H1 (cell line): ENCODE measurements at regions not wholly inside any gene's neighbourhood (a gene's known extent, or its start where the extent isn't known, plus 50 kb on each side); places are given as distances from the start of the nearest gene placed in this dataset.

ENCODE experiments used
- CTCF ChIA-PET: fragments of 300-600 bp; sonication (Branson Sonifier 250); formaldehyde crosslinking; loops from one replicate; lab custom pipeline; 2021; ENCODE audit not compliant: partially characterized antibody; lab: Charles Lee
- POLR2A ChIA-PET: fragments of 300-600 bp; sonication (Branson Sonifier 250); formaldehyde crosslinking; loops from one replicate; lab custom pipeline; 2021; ENCODE audit warnings: inconsistent platforms; ENCODE audit not compliant: partially characterized antibody; lab: Charles Lee
- DNase-seq, 2 experiments: peaks; one replicate each; pipeline versions ENCODE4 v3.0.0 to v3.0.0-alpha.2; 2010 to 2022; ENCODE audit warnings: low spot score in 2 of 2, low read depth in 1 of 2, mixed read lengths in 1 of 2
- FAIRE-seq: peaks from 2 replicates; lab custom pipeline; 2011; peaks lifted over from hg19 to GRCh38; lab: Jason Lieb, UNC
- H2AFZ ChIP-seq: 2 replicates; pipeline ENCODE4 v1.8.1; 2012; ENCODE audit warnings: low read length, inconsistent platforms
- H2AK5ac ChIP-seq: 2 replicates; pipeline ENCODE4 v1.6.1; 2013; ENCODE audit warnings: low read depth, low read length
- H2BK120ac ChIP-seq: replicated peaks from 2 replicates; pipeline ENCODE3; 2013; ENCODE audit warnings: low read depth, low read length, inconsistent platforms
- H2BK12ac ChIP-seq: 2 replicates; pipeline ENCODE4 v1.6.1; 2013; ENCODE audit warnings: low read depth, low read length
- H2BK15ac ChIP-seq: 2 replicates; pipeline ENCODE4 v1.6.1; 2013; ENCODE audit warnings: low read length
- H2BK20ac ChIP-seq: 2 replicates; pipeline ENCODE4 v1.6.1; 2013; ENCODE audit warnings: low read length
- H2BK5ac ChIP-seq: 2 replicates; pipeline ENCODE4 v1.6.1; 2013; ENCODE audit warnings: low read depth, low read length
- H3K14ac ChIP-seq: 2 replicates; pipeline ENCODE4 v1.6.1; 2013; ENCODE audit warnings: inconsistent platforms; ENCODE audit not compliant: insufficient read length
- H3K18ac ChIP-seq: 2 replicates; pipeline ENCODE4 v1.6.1; 2013; ENCODE audit warnings: low read length; ENCODE audit errors: extremely low read depth
- H3K23ac ChIP-seq: 2 replicates; pipeline ENCODE4 v1.6.1; 2013; ENCODE audit warnings: inconsistent platforms; ENCODE audit not compliant: insufficient read length
- H3K23me2 ChIP-seq: 2 replicates; pipeline ENCODE4 v1.6.1; 2013; ENCODE audit warnings: low read depth, low read length
- H3K27ac ChIP-seq: 2 replicates; pipeline ENCODE4 v1.6.1; 2011; ENCODE audit warnings: low read depth, low read length, inconsistent platforms
- H3K27me3 ChIP-seq, 4 experiments: replicated peaks in 1 of 4; 1 replicate in 1 of 4; 2 replicates in 3 of 4; pipeline versions ENCODE4 v1.6.1 to v1.8.1; 2011 to 2013; ENCODE audit warnings: low read length in 3 of 4, mild to moderate bottlenecking in 3 of 4, inconsistent platforms in 2 of 4, mixed read lengths in 2 of 4, moderate library complexity in 1 of 4; ENCODE audit not compliant: control insufficient read depth in 3 of 4, insufficient read depth in 3 of 4; ENCODE audit errors: extremely low read depth in 1 of 4
- H3K36me3 ChIP-seq, 4 experiments: 2 replicates each; pipeline versions ENCODE4 v1.6.1 to v1.8.1; 2011 to 2013; ENCODE audit warnings: mild to moderate bottlenecking in 4 of 4, low read length in 3 of 4, moderate library complexity in 2 of 4, control low read depth in 1 of 4, inconsistent platforms in 1 of 4; ENCODE audit not compliant: insufficient read depth in 4 of 4, control insufficient read depth in 2 of 4
- H3K4ac ChIP-seq: replicated peaks from 2 replicates; pipeline ENCODE3; 2013; ENCODE audit warnings: low read length, low read depth, mixed read lengths, inconsistent platforms; ENCODE audit not compliant: insufficient read length
- H3K4me1 ChIP-seq, 4 experiments: replicated peaks in 1 of 4; 1 replicate in 1 of 4; 2 replicates in 3 of 4; pipeline versions ENCODE4 v1.6.1 to v1.8.1; 2011 to 2013; ENCODE audit warnings: low read length in 3 of 4, inconsistent platforms in 2 of 4, mixed read lengths in 1 of 4; ENCODE audit not compliant: insufficient read depth in 4 of 4, control insufficient read depth in 3 of 4
- H3K4me2 ChIP-seq, 2 experiments: 2 replicates each; pipeline versions ENCODE4 v1.6.1 to v1.8.1; 2011 to 2013; ENCODE audit warnings: low read depth in 2 of 2, low read length in 2 of 2, control low read depth in 1 of 2, inconsistent platforms in 1 of 2, mild to moderate bottlenecking in 1 of 2; ENCODE audit not compliant: insufficient read depth in 1 of 2
- H3K4me3 ChIP-seq, 4 experiments: fragments of 200-600, 300-600 bp in 1 of 4; sonication (generic), shearing (Covaris generic), sonication (Bioruptor Twin) in 1 of 4; 2 replicates each; pipeline versions ENCODE4 v1.5.1 to v1.8.1; 2011 to 2016; ENCODE audit warnings: low read length in 4 of 4, low read depth in 3 of 4, control low read depth in 2 of 4, inconsistent platforms in 2 of 4, mild to moderate bottlenecking in 2 of 4, mixed read lengths in 1 of 4, moderate library complexity in 1 of 4; ENCODE audit not compliant: insufficient read depth in 2 of 4; ENCODE audit errors: extremely low read depth in 1 of 4
- H3K56ac ChIP-seq: replicated peaks from 2 replicates; pipeline ENCODE3; 2013; ENCODE audit warnings: low read depth, mild to moderate bottlenecking, mixed read lengths, low read length, inconsistent platforms; ENCODE audit not compliant: insufficient read length
- H3K79me1 ChIP-seq: 2 replicates; pipeline ENCODE4 v1.6.1; 2013; ENCODE audit warnings: low read depth, low read length, control low read depth
- H3K79me2 ChIP-seq, 2 experiments: 2 replicates each; pipeline versions ENCODE4 v1.6.1 to v1.8.1; 2012 to 2013; ENCODE audit warnings: low read length in 2 of 2, mild to moderate bottlenecking in 2 of 2, inconsistent platforms in 1 of 2; ENCODE audit not compliant: insufficient read depth in 2 of 2, control insufficient read depth in 1 of 2
- H3K9ac ChIP-seq, 4 experiments: replicated peaks in 1 of 4; 1 replicate in 1 of 4; 2 replicates in 3 of 4; pipeline versions ENCODE4 v1.6.1 to v1.8.1; 2011 to 2013; ENCODE audit warnings: low read depth in 3 of 4, low read length in 3 of 4, control low read depth in 2 of 4, mild to moderate bottlenecking in 2 of 4, moderate library complexity in 2 of 4, inconsistent platforms in 1 of 4; ENCODE audit errors: extremely low read depth in 1 of 4
- H3K9me3 ChIP-seq, 2 experiments: 2 replicates each; pipeline versions ENCODE4 v1.6.1 to v1.8.1; 2012 to 2013; ENCODE audit warnings: mild to moderate bottlenecking in 2 of 2, moderate library complexity in 2 of 2, control low read depth in 1 of 2, inconsistent platforms in 1 of 2, low read depth in 1 of 2, low read length in 1 of 2, mixed read lengths in 1 of 2; ENCODE audit not compliant: insufficient read depth in 2 of 2
- H4K20me1 ChIP-seq, 2 experiments: replicated peaks in 1 of 2; 2 replicates each; pipeline versions ENCODE3 to v1.8.1; 2011 to 2013; ENCODE audit warnings: inconsistent platforms in 2 of 2, low read length in 2 of 2, mild to moderate bottlenecking in 1 of 2; ENCODE audit not compliant: insufficient read depth in 2 of 2, control insufficient read depth in 1 of 2
- H4K5ac ChIP-seq: 2 replicates; pipeline ENCODE4 v1.6.1; 2013; ENCODE audit warnings: low read length, low read depth, mixed read lengths, inconsistent platforms; ENCODE audit not compliant: insufficient read length
- H4K8ac ChIP-seq: 2 replicates; pipeline ENCODE4 v1.8.0; 2013; ENCODE audit warnings: mild to moderate bottlenecking, moderate library complexity, low read length, inconsistent platforms; ENCODE audit not compliant: insufficient read depth; ENCODE audit errors: extremely low read depth
- H4K91ac ChIP-seq: replicated peaks from 2 replicates; pipeline ENCODE3; 2013; ENCODE audit warnings: low read length, mixed read lengths, inconsistent platforms; ENCODE audit not compliant: insufficient read length
- CREB1 ChIP-seq: IDR thresholded peaks from 2 replicates; pipeline ENCODE4 v1.6.1; 2012; ENCODE audit warnings: inconsistent platforms
- EGR1 ChIP-seq: IDR thresholded peaks from 2 replicates; pipeline ENCODE4 v1.6.1; 2011; ENCODE audit warnings: low read depth, low read length, borderline replicate concordance
- EP300 ChIP-seq, 2 experiments: IDR thresholded peaks; 1 replicate in 1 of 2; 2 replicates in 1 of 2; pipeline ENCODE4 v1.6.1; 2011 to 2012; ENCODE audit warnings: low read depth in 2 of 2, low read length in 2 of 2, mild to moderate bottlenecking in 2 of 2, borderline replicate concordance in 1 of 2, inconsistent platforms in 1 of 2, moderate library complexity in 1 of 2
- SIRT6 ChIP-seq: IDR thresholded peaks from one replicate; pipeline ENCODE4 v1.7.1; 2012; ENCODE audit warnings: low read length, inconsistent platforms
- TAF1 ChIP-seq: IDR thresholded peaks from 2 replicates; pipeline ENCODE4 v1.6.1; 2011; ENCODE audit warnings: mild to moderate bottlenecking, low read depth, low read length
- WGBS, 2 experiments: shearing (Covaris generic) in 1 of 2; methylation state at CpG; one replicate each; pipeline versions ENCODE4 v1.1.6 to v1.1.7; 2013 to 2015; ENCODE audit warnings: low lambda C conversion rate in 2 of 2, mixed read lengths in 2 of 2, inconsistent platforms in 1 of 2, low coverage in 1 of 2, missing lambda C conversion rate in 1 of 2; ENCODE audit not compliant: insufficient replicate concordance in 2 of 2, insufficient coverage in 1 of 2, insufficient read length in 1 of 2; ENCODE audit errors: extremely low coverage in 1 of 2, missing lambda C conversion rate in 1 of 2; 5-methylcytosine and 5-hydroxymethylcytosine counted together

DNA sequence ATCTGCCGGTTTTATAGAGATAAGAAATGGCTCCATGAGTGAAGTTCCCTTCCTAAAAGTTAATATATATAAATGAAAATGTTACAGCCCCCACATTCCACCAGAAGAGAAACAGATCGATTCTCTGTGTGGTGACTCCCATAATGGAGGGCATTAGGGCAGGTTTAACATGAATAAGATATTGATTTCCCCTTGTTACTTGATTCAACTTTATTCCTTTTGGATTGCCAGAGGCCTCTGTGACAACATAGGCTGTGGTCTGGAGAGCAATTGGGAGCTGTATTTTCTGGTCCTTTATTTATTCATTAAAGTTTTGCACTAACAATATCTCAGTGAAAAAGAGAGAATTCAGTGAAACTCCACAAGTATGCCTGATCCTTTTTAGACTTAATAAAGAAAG lies 125.2 kb upstream of the CCDC196 start:
- H3K4me2 ChIP-seq: no peak overlapping the region
- no peak overlapping the region for H4K8ac ChIP-seq
- no peak overlapping the region for H3K9ac ChIP-seq
- H3K14ac ChIP-seq: no peak overlapping the region
- H2BK12ac ChIP-seq: no peak overlapping the region
- ChIA-PET CTCF (interaction anchor here (0.6 to 4.1 kb wide), 11 partner anchors 8 to 385 kb away, joined by 3 to 35 read pairs (median 4); no protein-coding TSS in a partner anchor), POLR2A (no interaction called here)
- no peak overlapping the region for H2BK15ac ChIP-seq
- no peak for DNase-seq
- H3K27ac ChIP-seq: no peak overlapping the region
- no peak overlapping the region for H2BK20ac ChIP-seq
- no peak overlapping the region for H2AK5ac ChIP-seq
- H3K56ac ChIP-seq: no peak overlapping the region
- no peak overlapping the region for H4K5ac ChIP-seq
- H4K20me1 ChIP-seq: no peaks in the 10 kb centered on the region
- H3K27me3 ChIP-seq: no peaks in the 10 kb centered on the region
- no peaks in the 10 kb centered on the region for H3K36me3 ChIP-seq
- H3K23me2 ChIP-seq: no peaks in the 10 kb centered on the region
- no peak overlapping the region for H3K4ac ChIP-seq
- no peak overlapping the region for H3K18ac ChIP-seq
- H2BK120ac ChIP-seq: no peak overlapping the region
- H3K79me2 ChIP-seq: no peaks in the 10 kb centered on the region
- TF ChIP-seq SIRT6 (no peak), EGR1 (no peak), EP300 (IDR thresholded peaks at IDR 0.05; ENCODE audit: borderline replicate concordance in 1 of 2, low read depth in 2 of 2, low read length in 2 of 2) (no peak), TAF1 (no peak), CREB1 (no peak)
- FAIRE-seq: no peak
- peaks cover 0 to 6% (median 0%) of the 10 kb centered on the region in 4 experiments; a peak in 3 of 7 replicates for H3K4me1 ChIP-seq
- no peak overlapping the region for H3K4me3 ChIP-seq
- H3K9me3 ChIP-seq: no peaks in the 10 kb centered on the region
- no peak overlapping the region for H4K91ac ChIP-seq
- H2AFZ ChIP-seq: no peak overlapping the region
- H3K79me1 ChIP-seq: no peaks in the 10 kb centered on the region; the same call in 1 of the 2 replicates
- H3K23ac ChIP-seq: no peak overlapping the region
- WGBS, 2 experiments: 88% methylated on average over 2 of the region's 2 CpGs; no CpG with 5 or more reads in 1 of the 2 experiments
- H2BK5ac ChIP-seq: no peak overlapping the region
